Caki2 (cell line): ENCODE measurements at regions not wholly inside any gene's neighbourhood (a gene's known extent, or its start where the extent isn't known, plus 50 kb on each side); places are given as distances from the start of the nearest gene placed in this dataset.
A peak's percentile ranks its signal among the peaks of the same experiment; 100 is the strongest.

Source experiments
- DNase-seq: peaks from one replicate; pipeline ENCODE4 v3.0.0-alpha.2; 2015; ENCODE audit warnings: low read depth
- in situ Hi-C: cut with HindIII; loops from 2 replicates; pipeline ENCODE4 v1.10.0; 2016; ENCODE audit warnings: low sequenced_read_pairs, low pct_unique_long_range_greater_than_20kb, mixed read lengths

DNA sequence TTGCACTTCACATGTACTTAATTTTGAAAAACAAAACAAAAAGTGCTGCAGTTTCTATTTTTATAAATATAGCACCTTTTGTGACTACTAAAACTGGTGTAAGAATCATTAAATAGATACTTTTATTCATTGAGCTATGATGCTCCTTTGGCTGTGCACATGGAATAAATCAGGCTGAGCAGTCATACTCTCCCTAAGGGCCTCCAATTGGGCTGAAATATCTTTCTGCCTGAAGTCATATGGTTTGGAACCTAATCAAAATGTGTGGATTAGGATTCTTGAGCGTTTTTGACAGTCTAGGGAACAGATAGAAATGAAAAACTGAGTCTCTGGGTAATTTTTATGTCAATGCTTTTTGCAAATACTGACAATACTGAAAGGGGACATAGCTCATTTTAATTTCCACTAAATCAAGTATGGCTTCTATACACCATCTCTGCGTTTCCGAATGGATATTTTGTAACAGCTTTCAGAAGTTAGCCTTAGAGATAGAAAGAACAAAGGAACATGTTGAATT, 392.2 kb upstream of the ROBO1 start:
- DNase-seq: no peak
- in situ Hi-C loops: no loop called here

DNA sequence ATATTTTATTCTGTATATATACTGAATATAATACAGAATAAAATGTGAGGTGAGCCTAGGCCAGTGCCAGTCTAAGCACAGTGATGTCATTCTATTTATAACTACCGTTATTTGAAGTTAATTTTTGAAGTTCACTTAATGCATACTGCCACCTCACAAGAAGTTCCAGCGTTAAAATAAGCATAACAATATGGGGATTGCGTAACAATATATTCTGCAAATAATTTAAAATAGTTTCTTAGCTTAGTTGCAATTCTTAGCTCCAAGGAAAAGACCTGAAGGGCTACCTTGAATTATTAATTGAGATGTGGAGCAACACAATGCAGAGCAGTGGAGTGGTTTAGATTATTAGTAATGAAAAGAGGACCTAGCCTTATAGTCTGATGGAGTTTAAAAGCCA, 390.5 kb upstream of the ROBO1 start:
- in situ Hi-C loops: no loop called here
- DNase-seq: no peak

DNA sequence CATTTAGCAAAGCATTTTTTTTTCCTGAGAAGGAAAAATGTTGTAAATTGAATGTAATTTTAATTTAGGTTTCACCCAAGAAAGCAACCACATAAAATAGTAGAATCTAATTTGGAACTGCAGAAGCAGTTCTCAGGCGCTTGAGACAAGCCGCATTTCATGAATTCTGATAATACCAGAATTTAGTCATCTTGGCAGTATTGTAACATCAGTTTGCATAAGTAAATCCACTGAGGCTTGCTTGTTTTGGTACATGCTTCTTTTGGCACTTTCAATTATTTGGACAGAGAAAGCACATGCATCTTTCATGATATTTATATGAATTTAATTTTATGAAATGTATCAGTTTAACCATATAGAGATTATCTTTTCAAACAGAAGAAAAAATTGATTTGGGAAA, 389.7 kb upstream of the ROBO1 start:
- in situ Hi-C loops: no loop called here
- DNase-seq: no peak

DNA sequence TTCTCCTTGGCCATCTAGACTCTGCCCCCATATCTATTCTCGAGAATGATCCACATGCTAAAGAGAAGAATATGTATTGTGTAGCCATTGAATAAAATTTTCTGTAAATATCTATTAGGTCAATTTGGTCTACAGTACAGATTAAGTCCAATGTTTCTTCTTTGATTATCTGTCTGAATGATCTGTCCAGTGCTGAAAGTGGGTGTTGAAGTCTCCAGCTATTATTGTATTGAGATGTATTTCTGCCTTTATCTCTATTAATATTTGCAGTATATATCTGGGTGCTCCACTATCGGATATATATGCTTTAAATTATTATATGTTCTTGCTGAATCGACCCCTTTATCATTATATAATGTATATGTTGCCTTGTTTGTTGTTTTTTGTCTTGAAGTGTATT, 384.9 kb upstream of the ROBO1 start:
- in situ Hi-C loops: no loop called here
- DNase-seq: no peak

DNA sequence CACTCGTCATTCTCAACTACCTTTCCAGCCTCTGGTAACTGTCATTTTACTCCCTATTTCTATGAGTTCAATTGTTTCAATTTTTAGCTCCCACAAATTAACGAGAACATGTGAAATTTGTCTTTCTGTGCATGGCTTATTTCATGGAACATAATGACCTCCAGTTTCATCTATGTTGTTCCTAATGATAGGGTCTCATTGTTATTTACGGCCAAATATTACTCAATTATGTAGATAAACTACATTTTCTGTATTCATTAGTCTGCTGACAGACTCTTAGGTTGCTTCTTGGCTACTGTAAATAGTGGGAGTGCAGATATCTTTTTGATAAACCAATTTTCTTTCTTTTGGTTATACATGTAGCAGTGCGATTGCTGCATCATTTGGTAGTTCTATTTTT, 374.9 kb upstream of the ROBO1 start:
- in situ Hi-C loops: no loop called here
- DNase-seq: no peak

DNA sequence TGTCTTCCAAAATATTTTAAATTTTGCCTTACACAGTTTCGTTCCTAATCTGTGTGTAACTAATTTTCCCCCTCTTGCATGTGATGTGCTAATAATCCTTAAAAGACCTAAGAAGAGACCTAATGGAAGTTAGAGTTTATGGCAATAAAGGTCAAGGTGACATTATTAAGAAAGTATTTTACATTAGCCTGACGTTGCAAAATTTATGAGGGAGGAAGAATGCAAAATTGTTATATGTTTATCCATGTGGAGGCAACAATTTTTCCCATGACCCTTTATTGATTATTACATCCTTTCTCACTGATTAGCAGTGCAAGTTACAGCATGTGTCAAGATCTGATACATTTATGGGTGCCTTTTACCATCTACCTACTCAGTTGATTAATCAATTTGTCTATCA, 373.8 kb upstream of the ROBO1 start:
- in situ Hi-C loops: no loop called here
- DNase-seq: no peak

DNA sequence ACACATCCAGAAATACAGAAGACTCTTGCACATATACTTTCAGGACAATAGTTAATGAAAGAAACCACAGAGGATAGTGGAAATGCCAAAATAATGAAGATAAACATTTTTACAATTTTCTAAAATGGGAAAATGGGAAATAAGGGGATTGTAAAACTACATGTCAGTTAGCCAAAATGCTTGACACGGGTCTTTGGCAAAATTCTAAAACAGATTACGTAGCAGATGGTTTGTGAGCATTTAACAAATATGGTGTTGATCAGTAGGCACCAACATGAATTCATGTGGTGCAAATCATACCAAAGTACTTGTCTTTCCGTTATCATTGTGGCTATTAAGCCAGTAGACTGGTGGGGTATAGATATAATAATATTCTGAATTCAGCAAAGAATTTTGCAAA, 348.5 kb upstream of the ROBO1 start:
- no peak for DNase-seq
- in situ Hi-C loops: no loop called here

DNA sequence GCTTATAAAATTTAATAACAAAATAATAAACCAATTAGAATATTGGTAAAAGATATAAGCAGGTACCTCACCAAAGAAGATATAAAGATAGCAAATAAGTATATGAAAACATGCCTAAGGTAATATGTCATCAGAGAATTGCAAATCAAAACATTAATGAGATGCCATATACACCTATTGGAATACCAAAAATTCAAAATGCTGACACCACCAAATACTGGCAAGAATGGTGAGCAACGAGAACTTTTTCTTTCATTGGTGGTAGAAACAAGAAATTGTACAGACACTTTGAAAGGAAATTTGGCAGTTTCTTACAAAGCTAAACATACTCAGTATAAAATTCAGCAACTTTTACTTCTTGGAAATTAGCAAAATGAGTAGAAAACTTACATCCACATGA, 346.9 kb upstream of the ROBO1 start:
- DNase-seq: no peak
- in situ Hi-C loops: no loop called here

DNA sequence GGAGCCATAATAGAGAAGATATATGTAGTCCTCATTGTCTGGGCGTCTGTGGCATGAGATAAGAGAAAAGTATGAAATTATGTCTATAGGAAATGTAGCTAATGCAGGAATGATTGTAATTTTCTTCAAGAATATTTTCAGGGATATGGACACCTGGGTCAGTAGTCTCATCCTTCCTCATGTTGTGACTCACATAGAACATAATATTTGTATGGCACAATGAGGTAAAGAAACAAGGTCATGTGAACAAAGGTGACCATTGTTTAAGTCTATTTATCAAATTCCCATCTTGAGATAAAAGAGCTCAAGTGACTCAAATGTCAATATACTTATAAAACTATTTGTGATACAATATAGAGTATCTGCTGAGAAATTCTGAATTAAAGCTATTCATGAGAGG, 345.5 kb upstream of the ROBO1 start:
- DNase-seq: no peak
- in situ Hi-C loops: no loop called here

DNA sequence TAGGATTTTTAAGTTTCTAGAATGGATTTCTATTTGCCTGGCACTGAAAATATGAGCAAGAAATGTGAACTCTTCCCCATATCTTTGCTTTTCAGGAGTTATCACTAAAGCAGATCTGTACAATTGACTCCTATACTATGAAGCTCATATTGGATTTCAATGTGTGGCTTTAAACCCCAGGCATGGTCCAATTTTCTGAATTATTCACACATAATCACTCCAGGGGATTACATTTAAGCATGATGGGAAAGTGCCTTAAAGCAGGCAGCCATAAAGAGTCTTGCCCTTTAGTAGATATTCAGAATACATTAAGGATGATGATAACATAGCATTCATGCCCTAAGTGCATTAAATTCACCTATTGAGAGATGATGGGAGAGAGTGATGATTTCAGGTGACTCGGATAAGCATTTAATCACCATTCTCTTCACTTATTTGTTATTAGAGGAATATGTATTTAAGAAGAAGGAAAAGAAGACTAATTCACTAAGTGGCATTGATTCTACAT, 331.8 kb upstream of the ROBO1 start:
- in situ Hi-C loops: no loop called here
- no peak for DNase-seq

DNA sequence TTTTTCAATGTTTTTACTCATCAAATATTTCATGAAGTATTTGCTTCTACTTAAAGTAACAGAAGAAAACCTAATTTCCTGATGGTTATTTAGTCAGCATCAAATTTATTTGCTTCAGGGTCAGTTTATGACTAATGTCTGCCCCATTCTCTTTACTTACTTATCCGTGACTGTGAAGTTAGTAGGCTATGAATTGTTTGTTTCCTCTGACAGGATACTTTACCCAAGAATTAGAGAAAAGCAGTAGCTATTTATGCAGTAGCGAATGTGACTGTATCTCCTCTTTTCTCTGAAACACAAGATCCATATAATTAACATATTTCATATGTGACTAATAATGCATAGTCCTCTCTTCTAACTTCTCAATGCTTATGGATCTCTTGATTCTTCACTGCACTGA, 329.9 kb upstream of the ROBO1 start:
- DNase-seq: peak; percentile 39
- in situ Hi-C loops: no loop called here

DNA sequence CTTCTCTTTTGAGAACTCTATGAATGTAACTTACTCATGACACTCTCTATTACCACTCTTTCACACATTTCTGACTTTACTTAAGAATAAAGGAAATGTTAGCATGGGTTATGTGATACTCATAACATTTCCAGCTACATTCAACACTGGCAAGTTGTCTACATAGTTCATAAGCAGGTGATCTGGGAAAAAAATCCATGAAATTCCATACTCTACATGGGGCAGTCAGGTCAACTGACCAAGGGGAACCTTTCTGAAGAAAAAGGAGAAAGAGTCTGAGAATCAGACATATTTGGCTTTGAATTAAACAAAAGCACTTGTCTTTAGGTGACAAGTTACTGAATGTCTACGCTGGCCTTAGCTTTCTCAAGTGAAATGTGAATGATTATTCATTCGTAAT, 329.1 kb upstream of the ROBO1 start:
- no peak for DNase-seq
- in situ Hi-C loops: no loop called here

DNA sequence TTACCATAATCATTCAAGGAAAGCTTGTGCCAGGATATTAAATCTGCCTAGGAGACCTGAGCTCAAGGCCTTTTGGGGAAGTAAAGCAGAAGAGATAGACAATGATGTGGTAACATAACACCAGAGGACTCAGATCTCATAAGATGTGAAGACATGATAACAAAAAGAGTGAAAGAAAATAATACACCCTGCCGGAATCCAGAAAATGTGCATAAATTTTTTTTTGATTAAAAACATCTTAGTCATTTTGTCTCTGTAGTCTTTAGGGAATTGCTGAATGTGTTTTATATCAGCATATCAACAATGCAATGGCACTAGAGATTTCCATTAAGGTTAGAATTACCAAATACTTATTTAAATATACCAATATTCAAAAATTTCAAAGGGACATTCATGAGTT, 326.8 kb upstream of the ROBO1 start:
- peak; percentile 8 for DNase-seq
- in situ Hi-C loops: no loop called here

DNA sequence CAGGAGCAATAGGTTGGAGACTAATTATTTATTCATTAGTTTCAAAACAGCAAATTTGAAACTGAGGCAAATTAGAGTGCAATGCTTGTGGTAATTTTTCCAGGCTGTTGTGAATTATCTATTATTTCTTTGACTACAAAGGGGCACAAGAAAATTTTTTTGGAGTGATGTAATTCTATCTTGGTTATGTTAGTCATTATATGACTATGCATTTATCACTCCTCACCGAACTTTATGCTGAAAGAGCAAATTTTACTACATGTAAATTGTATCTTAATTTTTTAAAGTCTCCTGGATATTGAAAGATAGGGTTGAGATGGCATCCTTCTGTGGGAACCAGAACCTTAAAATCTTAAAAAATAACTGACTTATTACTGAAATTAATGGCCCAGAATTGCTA, 320.0 kb upstream of the ROBO1 start:
- DNase-seq: no peak
- in situ Hi-C loops: no loop called here

DNA sequence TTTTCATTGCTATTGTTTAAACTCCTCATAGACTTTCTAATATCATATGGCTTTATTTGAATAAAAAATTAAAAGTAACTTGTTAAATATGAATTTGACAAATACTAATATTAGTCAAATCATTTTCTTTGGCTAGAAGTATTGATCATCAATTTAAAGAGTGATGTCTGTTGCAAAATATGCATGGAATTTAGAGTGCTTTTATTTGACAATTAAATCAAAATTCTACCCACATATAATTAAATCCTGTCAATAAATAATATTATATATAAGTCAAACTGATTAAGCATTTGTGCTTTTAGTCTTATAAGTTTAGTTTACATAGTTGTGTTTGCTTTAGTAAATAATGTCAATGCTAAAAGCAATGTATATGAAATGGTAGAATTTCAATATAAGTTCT, 318.6 kb upstream of the ROBO1 start:
- no peak for DNase-seq
- in situ Hi-C loops: no loop called here

DNA sequence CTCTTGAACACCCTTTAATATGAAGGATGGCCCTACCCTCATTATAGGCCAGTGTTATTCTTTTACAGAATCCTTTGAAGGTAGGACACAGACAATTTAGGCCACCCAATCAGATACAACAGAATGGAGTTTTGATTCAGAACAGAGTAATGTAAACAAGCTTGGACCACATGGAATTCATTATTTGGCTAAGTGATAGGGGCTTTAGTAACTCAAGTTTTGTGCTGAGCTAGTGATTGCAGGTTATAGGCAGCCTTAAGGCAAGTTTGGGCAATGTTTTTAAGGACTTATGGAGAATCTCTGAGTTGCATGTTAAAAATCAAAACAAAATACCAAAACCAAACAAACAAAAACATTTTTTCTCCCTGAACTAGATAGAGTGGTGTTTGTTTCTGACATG, 312.1 kb upstream of the ROBO1 start:
- in situ Hi-C loops: no loop called here
- DNase-seq: no peak

DNA sequence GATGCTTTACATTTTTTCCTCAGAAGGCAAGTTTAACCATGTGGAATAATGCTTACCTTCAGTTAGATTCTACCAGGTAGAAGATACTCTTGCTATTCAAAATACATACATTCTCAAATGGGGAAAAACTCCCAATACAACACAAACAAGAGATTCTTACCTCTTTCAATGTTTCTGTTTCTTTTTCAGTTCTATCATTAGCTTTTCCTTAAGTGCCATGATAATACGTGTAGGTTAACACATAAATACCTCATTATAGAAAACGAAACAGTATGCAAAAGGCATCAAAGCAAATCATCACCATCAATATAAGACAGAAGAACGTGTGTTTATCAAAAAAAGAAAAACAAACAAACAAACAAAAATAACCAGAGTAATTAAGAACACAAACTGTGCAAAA, 300.7 kb upstream of the ROBO1 start:
- DNase-seq: no peak
- in situ Hi-C loops: no loop called here

DNA sequence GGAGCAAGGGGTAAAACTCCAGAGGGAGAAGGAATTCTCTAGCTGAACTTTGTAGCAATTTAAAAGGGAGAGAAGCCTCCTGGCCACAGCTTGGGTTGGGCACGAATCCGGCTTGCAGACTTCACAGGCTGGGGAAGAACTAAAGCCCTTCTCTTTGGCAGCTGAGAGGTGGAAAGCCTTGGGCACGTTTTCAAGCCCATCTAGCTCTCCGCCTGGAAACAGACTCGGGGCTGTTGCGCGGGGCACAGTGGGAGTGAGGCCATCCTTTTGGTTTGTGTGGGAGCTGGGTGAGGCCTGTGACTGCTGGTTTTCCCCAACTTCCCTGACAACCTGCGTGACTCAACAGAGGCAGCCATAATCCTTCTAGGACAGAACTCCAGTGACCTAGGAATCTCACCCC, 295.7 kb upstream of the ROBO1 start:
- DNase-seq: no peak
- in situ Hi-C loops: no loop called here

DNA sequence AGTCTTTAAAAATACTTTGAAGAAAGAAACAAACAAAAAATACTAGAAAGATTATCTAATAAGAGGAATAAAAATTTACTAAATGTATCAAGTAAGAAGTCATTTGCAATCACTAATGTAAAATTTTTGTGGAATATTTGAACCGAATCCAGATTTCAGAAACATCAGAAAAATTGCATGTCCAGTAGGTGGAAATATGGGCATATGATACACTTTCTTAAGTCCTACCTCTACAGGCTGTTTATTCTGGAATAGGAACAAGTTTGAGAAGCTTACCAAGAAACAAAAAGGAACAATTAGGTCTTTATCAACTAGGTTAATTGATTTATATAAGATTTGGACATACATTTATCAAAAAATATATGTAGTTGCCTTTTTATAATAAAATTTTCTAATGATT, 292.9 kb upstream of the ROBO1 start:
- in situ Hi-C loops: no loop called here
- DNase-seq: no peak

DNA sequence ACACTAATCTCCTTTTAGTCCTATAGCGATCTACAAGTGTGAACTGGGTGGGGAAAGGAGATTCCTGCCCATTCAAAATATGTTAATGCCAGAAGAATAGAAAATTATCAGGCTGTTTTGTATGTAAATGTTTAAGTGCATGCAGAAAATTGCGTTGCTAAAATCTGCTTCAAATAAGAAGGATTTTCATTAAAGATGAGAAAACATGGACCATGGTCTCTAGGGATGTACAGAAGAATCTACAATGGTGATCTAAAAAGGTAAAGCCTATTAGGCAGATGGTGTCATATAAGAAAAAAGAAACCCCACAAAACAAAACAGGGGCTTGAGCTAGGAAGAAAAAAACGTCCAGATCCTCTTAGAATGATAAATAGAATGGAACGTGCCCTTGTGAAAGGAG, 287.5 kb upstream of the ROBO1 start:
- DNase-seq: no peak
- in situ Hi-C loops: no loop called here

DNA sequence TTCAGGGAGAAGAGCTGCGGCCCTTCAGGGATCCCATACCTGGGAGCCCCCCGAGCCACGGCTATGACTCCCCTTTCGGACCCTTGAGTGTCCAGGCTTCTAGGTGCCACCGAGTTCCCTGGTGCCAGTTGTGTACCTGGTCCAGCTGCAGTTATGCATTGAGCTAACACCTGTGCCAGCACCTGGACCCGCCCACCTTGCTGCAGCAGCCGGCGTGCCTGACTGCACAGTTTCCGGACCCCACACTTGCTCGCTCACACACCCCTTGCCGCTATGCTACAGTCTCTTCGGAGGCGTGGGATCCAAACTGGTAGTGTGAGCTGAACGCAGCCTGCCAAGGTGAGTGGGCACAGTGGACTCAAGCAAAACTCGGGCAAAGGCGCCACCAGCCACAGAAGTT, 284.5 kb upstream of the ROBO1 start:
- in situ Hi-C loops: no loop called here

More for the DNA sequence above, 284.5 kb upstream of the ROBO1 start:
- DNase-seq: no peak
